22Rv1 (cell line): ENCODE measurements at regions not wholly inside any gene's neighbourhood (a gene's known extent, or its start where the extent isn't known, plus 50 kb on each side); places are given as distances from the start of the nearest gene placed in this dataset.
A peak's percentile ranks its signal among the peaks of the same experiment; 100 is the strongest.

Experiments
- H3K27ac ChIP-seq: fragments of 450-650 bp; 2 replicates; pipeline ENCODE4 v1.5.1; 2017
- ZFX ChIP-seq: fragments of 450-650 bp; IDR thresholded peaks from 2 replicates; pipeline ENCODE4 v1.6.1; 2017; ENCODE audit warnings: antibody characterized with exemption, borderline replicate concordance
- TF ChIP-seq, protein P1 (sequence below): fragments of 450-650 bp; IDR thresholded peaks from 2 replicates; pipeline ENCODE4 v1.5.1; 2017; ENCODE audit warnings: mild to moderate bottlenecking

DNA sequence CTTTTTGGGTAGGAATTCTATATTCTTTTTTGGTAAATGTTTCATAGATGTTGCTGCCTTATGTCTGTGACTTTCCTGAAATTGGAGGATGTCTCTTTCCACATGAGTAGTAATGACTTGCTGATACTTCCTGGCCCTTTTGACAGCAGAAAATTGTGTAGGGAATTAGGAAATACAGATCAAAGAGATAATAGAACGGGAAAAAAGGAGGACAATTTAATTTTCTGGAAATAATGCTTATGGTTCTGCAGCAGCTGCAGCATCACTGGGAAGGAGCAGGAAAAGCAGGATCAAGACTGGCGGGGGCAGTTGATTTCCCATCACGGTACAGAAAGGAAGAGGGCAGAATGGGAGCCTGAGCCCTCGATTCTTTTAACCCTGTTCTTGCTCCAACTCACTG, 68.8 kb upstream of the PZP start:
- TF ChIP-seq, protein P1, sequence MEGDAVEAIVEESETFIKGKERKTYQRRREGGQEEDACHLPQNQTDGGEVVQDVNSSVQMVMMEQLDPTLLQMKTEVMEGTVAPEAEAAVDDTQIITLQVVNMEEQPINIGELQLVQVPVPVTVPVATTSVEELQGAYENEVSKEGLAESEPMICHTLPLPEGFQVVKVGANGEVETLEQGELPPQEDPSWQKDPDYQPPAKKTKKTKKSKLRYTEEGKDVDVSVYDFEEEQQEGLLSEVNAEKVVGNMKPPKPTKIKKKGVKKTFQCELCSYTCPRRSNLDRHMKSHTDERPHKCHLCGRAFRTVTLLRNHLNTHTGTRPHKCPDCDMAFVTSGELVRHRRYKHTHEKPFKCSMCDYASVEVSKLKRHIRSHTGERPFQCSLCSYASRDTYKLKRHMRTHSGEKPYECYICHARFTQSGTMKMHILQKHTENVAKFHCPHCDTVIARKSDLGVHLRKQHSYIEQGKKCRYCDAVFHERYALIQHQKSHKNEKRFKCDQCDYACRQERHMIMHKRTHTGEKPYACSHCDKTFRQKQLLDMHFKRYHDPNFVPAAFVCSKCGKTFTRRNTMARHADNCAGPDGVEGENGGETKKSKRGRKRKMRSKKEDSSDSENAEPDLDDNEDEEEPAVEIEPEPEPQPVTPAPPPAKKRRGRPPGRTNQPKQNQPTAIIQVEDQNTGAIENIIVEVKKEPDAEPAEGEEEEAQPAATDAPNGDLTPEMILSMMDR = no peak
- TF ChIP-seq ZFX = no peak
- no peak overlapping the region for H3K27ac ChIP-seq

DNA sequence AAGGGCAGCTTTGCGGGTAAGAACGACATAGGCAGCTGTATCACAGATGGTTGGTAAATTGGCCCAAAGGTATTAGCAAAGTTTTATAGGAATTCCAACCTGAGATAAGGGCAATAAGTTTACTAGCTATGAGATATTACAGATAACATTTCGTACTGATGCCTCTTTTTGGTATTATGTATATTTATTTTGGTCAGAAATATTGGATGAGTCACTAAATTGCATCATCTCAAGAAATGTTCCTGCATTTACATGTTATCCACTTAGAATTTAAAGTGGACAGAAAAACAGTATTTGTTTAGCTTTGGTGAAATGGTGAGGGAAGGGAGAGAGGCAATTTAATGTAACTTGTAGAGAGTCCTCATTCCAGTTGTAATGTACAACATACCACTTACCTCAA, 65.1 kb upstream of the PZP start:
- H3K27ac ChIP-seq = peak overlapping the region; percentile 48
- no peak for TF ChIP-seq ZFX
- TF ChIP-seq, protein P1 = no peak

DNA sequence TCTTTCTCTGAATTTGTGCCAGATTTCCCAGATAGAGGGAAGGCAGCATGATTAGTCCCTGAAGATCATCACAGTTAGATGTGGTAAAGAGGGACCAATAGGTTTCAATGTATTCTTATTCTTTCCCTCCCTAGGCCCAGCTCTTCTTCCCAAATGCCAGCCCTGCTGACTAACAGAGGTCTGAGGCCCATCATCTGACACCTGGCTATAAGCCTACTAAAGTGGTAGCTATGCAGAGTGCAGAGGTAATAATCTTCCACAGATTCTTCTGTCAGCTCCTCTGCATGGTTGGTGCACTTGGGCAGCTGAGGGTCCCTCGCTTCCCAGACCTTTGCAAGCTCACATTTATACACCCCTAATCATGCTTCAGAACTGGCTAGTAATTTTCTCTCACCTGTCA, 63.7 kb upstream of the PZP start:
- TF ChIP-seq, protein P1 = no peak
- no peak for TF ChIP-seq ZFX
- H3K27ac ChIP-seq = peak overlapping the region; percentile 2; the same call in 1 of the 2 replicates

DNA sequence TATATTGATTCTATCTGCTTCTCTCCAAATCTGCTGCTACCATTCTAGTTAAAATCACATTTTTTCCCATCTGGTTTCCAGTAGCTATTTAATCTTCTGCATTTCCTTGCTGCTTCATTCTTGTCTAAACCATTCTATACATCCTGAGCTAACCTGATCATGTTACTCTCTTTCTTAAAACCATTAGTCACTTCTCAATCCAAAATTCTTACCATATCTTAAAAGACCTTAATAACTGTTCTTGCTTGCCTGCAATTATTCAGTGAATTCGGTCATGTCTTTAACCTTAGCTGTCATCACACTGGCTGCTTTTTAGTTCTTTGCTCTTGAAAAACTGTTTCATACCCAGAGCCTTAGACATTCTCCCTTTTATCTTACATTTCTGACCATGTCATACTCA, 56.4 kb upstream of the PZP start:
- no peak overlapping the region for H3K27ac ChIP-seq
- TF ChIP-seq, protein P1 = no peak
- TF ChIP-seq ZFX = no peak

DNA sequence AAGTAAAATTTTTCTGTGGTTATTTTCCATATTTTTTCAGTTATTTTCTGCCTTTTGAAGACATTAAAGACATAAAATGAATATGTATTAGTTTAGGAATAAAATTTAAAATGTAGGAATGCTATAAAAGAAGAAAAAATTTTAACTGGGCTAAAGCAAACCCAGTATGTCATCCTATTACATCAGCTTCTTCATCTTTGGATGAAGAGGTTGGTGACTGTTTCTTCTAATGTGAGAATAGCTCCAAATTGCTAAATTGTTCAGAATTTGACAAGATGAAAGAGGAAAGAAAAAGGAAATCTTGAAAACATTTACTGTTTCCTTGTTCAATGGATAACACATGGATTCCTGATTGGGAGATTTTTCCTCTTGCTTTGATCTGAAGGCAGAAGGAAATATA, 52.7 kb upstream of the PZP start:
- H3K27ac ChIP-seq = no peak overlapping the region
- TF ChIP-seq, protein P1 = no peak
- TF ChIP-seq ZFX = no peak

DNA sequence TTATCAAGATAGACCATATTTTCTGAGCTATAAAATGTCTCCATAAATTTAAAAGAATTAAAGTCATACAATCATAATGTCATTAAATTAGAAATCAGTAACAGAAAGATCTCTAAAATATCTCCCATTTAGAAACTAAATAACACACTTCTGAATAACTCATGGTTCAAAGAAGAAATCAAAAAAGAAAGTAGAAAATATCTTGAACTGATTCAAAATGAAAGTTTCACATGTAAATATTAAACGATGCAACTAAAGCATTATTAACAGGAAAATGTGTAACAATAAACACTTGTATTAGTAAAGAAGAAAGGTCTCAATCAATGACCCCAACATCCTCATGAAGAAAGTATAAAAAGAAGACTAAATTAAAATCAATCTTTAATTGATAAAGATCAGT, 50.5 kb upstream of the PZP start:
- no peak overlapping the region for H3K27ac ChIP-seq
- TF ChIP-seq ZFX = no peak
- TF ChIP-seq, protein P1 = no peak
